HEK293T (cell line): ENCODE measurements at regions not wholly inside any gene's neighbourhood (a gene's known extent, or its start where the extent isn't known, plus 50 kb on each side); places are given as distances from the start of the nearest gene placed in this dataset.

Source experiments
- CTCF ChIA-PET: fragments of 350-600 bp; formaldehyde crosslinking; extraction: SDS; loops from one replicate; lab custom pipeline; 2021; ENCODE audit warnings: antibody characterized with exemption, inconsistent platforms; lab: Yijun Ruan, JAX
- POLR2A ChIA-PET: fragments of 350-600 bp; formaldehyde crosslinking; extraction: SDS; loops from one replicate; lab custom pipeline; 2020; ENCODE audit warnings: antibody characterized with exemption, inconsistent platforms; lab: Yijun Ruan, JAX
- DNase-seq: peaks from one replicate; pipeline ENCODE4 v3.0.0; 2012; ENCODE audit warnings: mixed read lengths; ENCODE audit errors: extremely low spot score
- ARNT ChIP-seq: fragments of 450-650 bp; IDR thresholded peaks from 2 replicates; pipeline ENCODE4 v1.6.1; 2017; ENCODE audit warnings: mild to moderate bottlenecking
- BHLHE40 ChIP-seq: fragments of 450-650 bp; IDR thresholded peaks from 2 replicates; pipeline ENCODE4 v1.6.1; 2016; ENCODE audit warnings: mild to moderate bottlenecking, moderate library complexity, borderline replicate concordance
- CTBP1 ChIP-seq: fragments of 450-650 bp; IDR thresholded peaks from 2 replicates; pipeline ENCODE4 v1.6.1; 2016; ENCODE audit warnings: borderline replicate concordance
- ELF4 ChIP-seq: fragments of 450-650 bp; IDR thresholded peaks from 2 replicates; pipeline ENCODE4 v1.6.1; 2017; ENCODE audit warnings: antibody characterized with exemption
- FOXA1 ChIP-seq: fragments of 450-650 bp; IDR thresholded peaks from 2 replicates; pipeline ENCODE4 v1.6.1; 2016; ENCODE audit warnings: mild to moderate bottlenecking
- FOXK2 ChIP-seq: fragments of 450-650 bp; IDR thresholded peaks from 2 replicates; pipeline ENCODE4 v1.6.1; 2016; ENCODE audit warnings: mild to moderate bottlenecking
- FOXM1 ChIP-seq: fragments of 450-650 bp; IDR thresholded peaks from 2 replicates; pipeline ENCODE4 v1.6.1; 2017; ENCODE audit warnings: mild to moderate bottlenecking, borderline replicate concordance
- HDGF ChIP-seq: fragments of 450-650 bp; IDR thresholded peaks from 2 replicates; pipeline ENCODE4 v1.6.1; 2017; ENCODE audit warnings: antibody characterized with exemption, borderline replicate concordance
- L3MBTL2 ChIP-seq: fragments of 450-650 bp; conservative IDR thresholded peaks from 2 replicates; pipeline ENCODE4 v1.6.1; 2016; ENCODE audit warnings: mild to moderate bottlenecking
- LEF1 ChIP-seq: fragments of 450-650 bp; IDR thresholded peaks from 2 replicates; pipeline ENCODE4 v1.6.1; 2017; ENCODE audit warnings: mild to moderate bottlenecking, borderline replicate concordance
- NFRKB ChIP-seq: fragments of 450-650 bp; IDR thresholded peaks from 2 replicates; pipeline ENCODE4 v1.6.1; 2016; ENCODE audit warnings: mild to moderate bottlenecking, moderate library complexity
- PKNOX1 ChIP-seq: fragments of 450-650 bp; IDR thresholded peaks from 2 replicates; pipeline ENCODE4 v1.6.1; 2016
- SP1 ChIP-seq: fragments of 450-650 bp; IDR thresholded peaks from 2 replicates; pipeline ENCODE4 v1.6.1; 2017
- SUZ12 ChIP-seq: fragments of 450-650 bp; IDR thresholded peaks from 2 replicates; pipeline ENCODE4 v1.6.1; 2016; ENCODE audit warnings: mild to moderate bottlenecking
- TARDBP ChIP-seq: fragments of 450-650 bp; IDR thresholded peaks from 2 replicates; pipeline ENCODE4 v1.6.1; 2016
- ZNF384 ChIP-seq: fragments of 450-650 bp; IDR thresholded peaks from 2 replicates; pipeline ENCODE4 v1.6.1; 2016

GRCh38 chrX:45518552-45518951 lies 317.9 kb upstream of the DIPK2B start:
- ChIA-PET CTCF (no interaction called here), POLR2A (no interaction called here)
- TF ChIP-seq BHLHE40 (no peak), SP1 (no peak), ZNF384 (no peak), HDGF (no peak), ELF4 (no peak), FOXK2 (no peak), CTBP1 (no peak), FOXA1 (no peak), ARNT (no peak), PKNOX1 (no peak), TARDBP (no peak)
- no peak for DNase-seq

- TF ChIP-seq LEF1 (no peak), CTBP1 (no peak), SP1 (no peak), NFRKB (no peak), PKNOX1 (no peak), ELF4 (no peak), ARNT (no peak), FOXA1 (no peak), ZNF384 (no peak), FOXM1 (no peak)
- CTCF ChIA-PET: interaction anchor here (0.6 kb wide), 1 partner anchor 289 kb away, joined by 4 read pairs; no protein-coding TSS in a partner anchor
- POLR2A ChIA-PET: no interaction called here
- DNase-seq: no peak
Measured at GRCh38 chrX:45517090-45517973, 316.7 kb upstream of the DIPK2B start.

GRCh38 chrX:45515262-45516215 lies 314.9 kb upstream of the DIPK2B start:
- ChIA-PET POLR2A (no interaction called here), CTCF (interaction anchor here (0.6 to 1.3 kb wide), 5 partner anchors 16 to 861 kb away, joined by 3 read pairs; no protein-coding TSS in a partner anchor)
- TF ChIP-seq ZNF384: no peak
- no peak for TF ChIP-seq FOXA1
- TF ChIP-seq L3MBTL2: no peak
- TF ChIP-seq CTBP1: no peak
- no peak for TF ChIP-seq ELF4
- TF ChIP-seq NFRKB: no peak
- no peak for TF ChIP-seq LEF1
- peak; percentile 42 for DNase-seq

- ChIA-PET CTCF (no interaction called here), POLR2A (no interaction called here)
- TF ChIP-seq PKNOX1 (peak; percentile 30; the same call in 1 of the 2 replicates), HDGF (no peak), ZNF384 (no peak), TARDBP (no peak)
- DNase-seq: no peak
Measured at GRCh38 chrX:45513042-45513441, 312.4 kb upstream of the DIPK2B start.

GRCh38 chrX:45508454-45508853 lies 307.8 kb upstream of the DIPK2B start:
- ChIA-PET CTCF (interaction anchor here (0.5 kb wide), 1 partner anchor 718 kb away, joined by 3 read pairs; no protein-coding TSS in a partner anchor), POLR2A (no interaction called here)
- TF ChIP-seq HDGF: no peak
- TF ChIP-seq SP1: no peak
- no peak for TF ChIP-seq FOXM1
- TF ChIP-seq CTBP1: no peak
- TF ChIP-seq PKNOX1: no peak
- TF ChIP-seq ZNF384: no peak
- no peak for TF ChIP-seq TARDBP
- TF ChIP-seq LEF1: no peak
- TF ChIP-seq NFRKB: no peak
- no peak for TF ChIP-seq SUZ12
- no peak for TF ChIP-seq FOXK2
- no peak for TF ChIP-seq FOXA1
- TF ChIP-seq BHLHE40: no peak
- no peak for TF ChIP-seq L3MBTL2
- TF ChIP-seq ARNT: no peak
- no peak for TF ChIP-seq ELF4
- no peak for DNase-seq
